GM12878 (cell line): ENCODE measurements at regions not wholly inside any gene's neighbourhood (a gene's known extent, or its start where the extent isn't known, plus 50 kb on each side); places are given as distances from the start of the nearest gene placed in this dataset.

Source experiments
- EED ChIP-seq: sonication (generic); IDR thresholded peaks from 2 replicates; pipeline ENCODE4 v1.6.1; 2016; ENCODE audit warnings: antibody characterized with exemption, low read depth
- IKZF2 ChIP-seq, 2 experiments: fragments of 450-650 bp; IDR thresholded peaks; 2 replicates each; pipeline ENCODE4 v1.6.1; 2017; ENCODE audit warnings: mild to moderate bottlenecking in 2 of 2, moderate library complexity in 2 of 2
- POLR2A ChIP-seq: IDR thresholded peaks from 2 replicates; pipeline ENCODE4 v1.6.1; 2011; ENCODE audit warnings: low read depth, mild to moderate bottlenecking, low read length
- POU2F2 ChIP-seq: IDR thresholded peaks from 3 replicates; pipeline ENCODE4 v1.6.1; 2011; ENCODE audit warnings: low read depth, mild to moderate bottlenecking, low read length, borderline replicate concordance
- RFX5 ChIP-seq: IDR thresholded peaks from 2 replicates; pipeline ENCODE4 v1.6.1; 2011; ENCODE audit warnings: low read depth, low read length, improper control_type of control experiment
- SPI1 ChIP-seq: IDR thresholded peaks from 2 replicates; pipeline ENCODE4 v1.6.1; 2011; ENCODE audit warnings: low read depth, mild to moderate bottlenecking, low read length, moderate library complexity, borderline replicate concordance; ENCODE audit not compliant: insufficient read depth
- TF ChIP-seq, protein P1 (sequence below): fragments of 450-650 bp; formaldehyde crosslinking; IDR thresholded peaks from 2 replicates; pipeline ENCODE4 v1.4.0; 2020; ENCODE audit warnings: mild to moderate bottlenecking, moderate library complexity
- TF ChIP-seq, protein P2 (sequence below): fragments of 450-650 bp; formaldehyde crosslinking; IDR thresholded peaks from 2 replicates; pipeline ENCODE4 v1.4.0; 2022; ENCODE audit warnings: mild to moderate bottlenecking, moderate library complexity

- TF ChIP-seq, protein P1, sequence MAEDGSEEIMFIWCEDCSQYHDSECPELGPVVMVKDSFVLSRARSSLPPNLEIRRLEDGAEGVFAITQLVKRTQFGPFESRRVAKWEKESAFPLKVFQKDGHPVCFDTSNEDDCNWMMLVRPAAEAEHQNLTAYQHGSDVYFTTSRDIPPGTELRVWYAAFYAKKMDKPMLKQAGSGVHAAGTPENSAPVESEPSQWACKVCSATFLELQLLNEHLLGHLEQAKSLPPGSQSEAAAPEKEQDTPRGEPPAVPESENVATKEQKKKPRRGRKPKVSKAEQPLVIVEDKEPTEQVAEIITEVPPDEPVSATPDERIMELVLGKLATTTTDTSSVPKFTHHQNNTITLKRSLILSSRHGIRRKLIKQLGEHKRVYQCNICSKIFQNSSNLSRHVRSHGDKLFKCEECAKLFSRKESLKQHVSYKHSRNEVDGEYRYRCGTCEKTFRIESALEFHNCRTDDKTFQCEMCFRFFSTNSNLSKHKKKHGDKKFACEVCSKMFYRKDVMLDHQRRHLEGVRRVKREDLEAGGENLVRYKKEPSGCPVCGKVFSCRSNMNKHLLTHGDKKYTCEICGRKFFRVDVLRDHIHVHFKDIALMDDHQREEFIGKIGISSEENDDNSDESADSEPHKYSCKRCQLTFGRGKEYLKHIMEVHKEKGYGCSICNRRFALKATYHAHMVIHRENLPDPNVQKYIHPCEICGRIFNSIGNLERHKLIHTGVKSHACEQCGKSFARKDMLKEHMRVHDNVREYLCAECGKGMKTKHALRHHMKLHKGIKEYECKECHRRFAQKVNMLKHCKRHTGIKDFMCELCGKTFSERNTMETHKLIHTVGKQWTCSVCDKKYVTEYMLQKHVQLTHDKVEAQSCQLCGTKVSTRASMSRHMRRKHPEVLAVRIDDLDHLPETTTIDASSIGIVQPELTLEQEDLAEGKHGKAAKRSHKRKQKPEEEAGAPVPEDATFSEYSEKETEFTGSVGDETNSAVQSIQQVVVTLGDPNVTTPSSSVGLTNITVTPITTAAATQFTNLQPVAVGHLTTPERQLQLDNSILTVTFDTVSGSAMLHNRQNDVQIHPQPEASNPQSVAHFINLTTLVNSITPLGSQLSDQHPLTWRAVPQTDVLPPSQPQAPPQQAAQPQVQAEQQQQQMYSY (CRISPR knock-in tag), result no peak
- no peak for TF ChIP-seq RFX5
- TF ChIP-seq POU2F2, result no peak
- TF ChIP-seq EED, result no peak
- TF ChIP-seq, protein P2, sequence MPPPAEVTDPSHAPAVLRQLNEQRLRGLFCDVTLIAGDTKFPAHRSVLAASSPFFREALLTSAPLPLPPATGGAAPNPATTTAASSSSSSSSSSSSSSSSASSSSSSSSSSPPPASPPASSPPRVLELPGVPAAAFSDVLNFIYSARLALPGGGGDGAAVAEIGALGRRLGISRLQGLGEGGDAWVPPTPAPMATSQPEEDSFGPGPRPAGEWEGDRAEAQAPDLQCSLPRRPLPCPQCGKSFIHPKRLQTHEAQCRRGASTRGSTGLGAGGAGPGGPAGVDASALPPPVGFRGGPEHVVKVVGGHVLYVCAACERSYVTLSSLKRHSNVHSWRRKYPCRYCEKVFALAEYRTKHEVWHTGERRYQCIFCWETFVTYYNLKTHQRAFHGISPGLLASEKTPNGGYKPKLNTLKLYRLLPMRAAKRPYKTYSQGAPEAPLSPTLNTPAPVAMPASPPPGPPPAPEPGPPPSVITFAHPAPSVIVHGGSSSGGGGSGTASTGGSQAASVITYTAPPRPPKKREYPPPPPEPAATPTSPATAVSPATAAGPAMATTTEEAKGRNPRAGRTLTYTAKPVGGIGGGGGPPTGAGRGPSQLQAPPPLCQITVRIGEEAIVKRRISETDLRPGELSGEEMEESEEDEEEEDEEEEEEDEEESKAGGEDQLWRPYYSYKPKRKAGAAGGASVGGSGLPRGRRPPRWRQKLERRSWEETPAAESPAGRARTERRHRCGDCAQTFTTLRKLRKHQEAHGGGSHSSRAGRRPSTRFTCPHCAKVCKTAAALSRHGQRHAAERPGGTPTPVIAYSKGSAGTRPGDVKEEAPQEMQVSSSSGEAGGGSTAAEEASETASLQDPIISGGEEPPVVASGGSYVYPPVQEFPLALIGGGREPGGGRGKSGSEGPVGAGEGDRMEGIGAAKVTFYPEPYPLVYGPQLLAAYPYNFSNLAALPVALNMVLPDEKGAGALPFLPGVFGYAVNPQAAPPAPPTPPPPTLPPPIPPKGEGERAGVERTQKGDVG, result no peak
- TF ChIP-seq POLR2A, result no peak
- no peak for TF ChIP-seq SPI1
- no peak for TF ChIP-seq IKZF2 (IDR thresholded peaks at IDR 0.05)
- TF ChIP-seq, all 136 proteins: peak for 0
Observed at GRCh38 chr14:104329793-104330192, 191.4 kb downstream of the KIF26A start (continued).
